OCI-LY7 (cell line): ENCODE measurements at regions not wholly inside any gene's neighbourhood (a gene's known extent, or its start where the extent isn't known, plus 50 kb on each side); places are given as distances from the start of the nearest gene placed in this dataset.

Source experiments
- BruUV-seq: library from RNA; stranded (reverse); fragments of 400-500 nt; replicated peaks from 2 replicates; lab custom pipeline; 2021; lab: Mats Ljungman, UMichigan
- CTCF ChIA-PET: fragments of 300-600 bp; sonication (Branson Sonifier 250); formaldehyde crosslinking; loops from one replicate; lab custom pipeline; 2022; ENCODE audit warnings: antibody characterized with exemption; ENCODE audit not compliant: unreplicated experiment; lab: Charles Lee
- POLR2A ChIA-PET: fragments of 300-600 bp; sonication (Branson Sonifier 250); formaldehyde crosslinking; loops from one replicate; lab custom pipeline; 2022; ENCODE audit warnings: antibody characterized with exemption; lab: Charles Lee
- DNase-seq: peaks from one replicate; pipeline ENCODE4 v3.0.0-alpha.2; 2015; ENCODE audit warnings: low spot score
- H2AFZ ChIP-seq: fragments of 200-600 bp; sonication (generic), shearing (Covaris generic); 2 replicates; pipeline ENCODE4 v1.6.1; 2014; ENCODE audit warnings: mild to moderate bottlenecking, antibody characterized with exemption, low read length, moderate library complexity
- H3K27ac ChIP-seq: fragments of 200-600 bp; sonication (generic); 2 replicates; pipeline ENCODE4 v1.5.1; 2014; ENCODE audit warnings: mixed run types, low read depth, mild to moderate bottlenecking, moderate library complexity, low read length, inconsistent platforms; ENCODE audit not compliant: poor library complexity, severe bottlenecking
- H3K36me3 ChIP-seq: fragments of 200-600 bp; sonication (generic); 2 replicates; pipeline ENCODE4 v1.6.1; 2014; ENCODE audit warnings: mild to moderate bottlenecking, antibody characterized with exemption, low read length, moderate library complexity, mixed read lengths; ENCODE audit not compliant: insufficient read depth
- H3K4me1 ChIP-seq: fragments of 200-600 bp; sonication (generic); 2 replicates; pipeline ENCODE4 v1.5.1; 2014; ENCODE audit warnings: mild to moderate bottlenecking, low read length; ENCODE audit not compliant: insufficient read depth, poor library complexity, severe bottlenecking
- H3K4me2 ChIP-seq: fragments of 200-600 bp; sonication (generic); 2 replicates; pipeline ENCODE4 v1.6.1; 2014; ENCODE audit warnings: mild to moderate bottlenecking, low read length
- H3K4me3 ChIP-seq: fragments of 200-600 bp; sonication (generic); 2 replicates; pipeline ENCODE4 v1.5.1; 2014; ENCODE audit warnings: mild to moderate bottlenecking, low read depth, low read length; ENCODE audit not compliant: poor library complexity, severe bottlenecking
- H3K79me2 ChIP-seq: fragments of 200-600 bp; sonication (generic); 2 replicates; pipeline ENCODE4 v1.6.1; 2016; ENCODE audit warnings: low read depth, mild to moderate bottlenecking, low read length, moderate library complexity, mixed read lengths; ENCODE audit not compliant: insufficient read depth
- H3K9me2 ChIP-seq: fragments of 200-600 bp; sonication (generic); 2 replicates; pipeline ENCODE4 v1.6.1; 2016; ENCODE audit warnings: mild to moderate bottlenecking, low read length, mixed read lengths; ENCODE audit not compliant: insufficient read depth
- H3K9me3 ChIP-seq: fragments of 200-600 bp; sonication (generic); 2 replicates; pipeline ENCODE4 v1.6.1; 2014; ENCODE audit warnings: mild to moderate bottlenecking, mixed run types, low read length, mixed read lengths
- H4K20me1 ChIP-seq: fragments of 200-600 bp; sonication (generic); 2 replicates; pipeline ENCODE4 v1.6.1; 2014; ENCODE audit warnings: mild to moderate bottlenecking, antibody characterized with exemption, low read length, moderate library complexity, mixed read lengths; ENCODE audit not compliant: insufficient read depth
- CTCF ChIP-seq: fragments of 200-600 bp; sonication (generic); conservative IDR thresholded peaks from 2 replicates; pipeline ENCODE4 v1.5.1; 2014; ENCODE audit warnings: mild to moderate bottlenecking, antibody characterized with exemption, low read length, moderate library complexity, mixed read lengths
- EZH2phosphoT487 ChIP-seq: fragments of 200-600 bp; sonication (generic); IDR thresholded peaks from 2 replicates; pipeline ENCODE4 v1.6.1; 2018; ENCODE audit warnings: low read depth, borderline replicate concordance, mild to moderate bottlenecking, mixed run types, antibody characterized with exemption, low read length, moderate library complexity, mixed read lengths
- intact Hi-C: fragments of 100-400 bp; cut with micrococcal nuclease; formaldehyde crosslinking; loops from one replicate; pipeline ENCODE4 v1.10.0; 2022; ENCODE audit not compliant: unreplicated experiment

DNA sequence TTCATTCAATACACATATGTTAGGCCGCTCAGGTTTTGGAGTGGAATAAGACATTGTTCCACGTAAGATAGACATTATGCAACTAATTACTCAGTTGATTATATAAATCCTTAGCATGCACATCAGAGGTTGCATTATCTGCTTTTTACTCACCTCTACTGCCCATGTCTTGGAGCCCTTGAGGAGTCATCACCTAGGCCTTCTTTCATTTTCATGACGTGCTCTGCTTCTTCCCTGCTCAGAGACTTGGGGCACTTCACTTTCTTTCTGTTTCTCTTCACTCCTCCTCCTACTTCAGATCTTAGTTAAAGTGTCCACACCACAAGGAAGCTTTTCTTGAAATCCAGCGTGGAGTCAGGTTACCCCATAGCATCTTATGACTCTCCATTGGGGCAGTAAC is 241.1 kb downstream of the TLR4 start:
- Histone ChIP-seq H3K36me3 (no peaks in the 10 kb centered on the region), H3K4me1 (no peaks in the 10 kb centered on the region), H4K20me1 (no peaks in the 10 kb centered on the region), H3K4me2 (no peak overlapping the region), H3K27ac (no peak overlapping the region), H3K9me2 (no peaks in the 10 kb centered on the region), H3K79me2 (no peaks in the 10 kb centered on the region), H3K9me3 (no peaks in the 10 kb centered on the region), H3K4me3 (no peak overlapping the region), H2AFZ (no peak overlapping the region)
- no TSS peak for BruUV-seq
- CTCF ChIA-PET = interaction anchor here (1.0 kb wide), 1 partner anchor 9 kb away, joined by 3 read pairs; no protein-coding TSS in a partner anchor
- TF ChIP-seq CTCF = no peak
- TF ChIP-seq EZH2phosphoT487 = no peak
- POLR2A ChIA-PET = interaction anchor here (1.0 kb wide), 2 partner anchors 8 to 59 kb away, joined by 3 to 8 read pairs; no protein-coding TSS in a partner anchor
- no peak for DNase-seq
- intact Hi-C loops = no loop called here

- Histone ChIP-seq H3K9me2 (no peaks in the 10 kb centered on the region), H3K36me3 (no peaks in the 10 kb centered on the region), H2AFZ (no peak overlapping the region), H3K4me3 (no peak overlapping the region), H4K20me1 (no peaks in the 10 kb centered on the region), H3K4me2 (no peak overlapping the region), H3K9me3 (no peaks in the 10 kb centered on the region), H3K4me1 (no peaks in the 10 kb centered on the region), H3K79me2 (no peaks in the 10 kb centered on the region), H3K27ac (no peak overlapping the region)
- TF ChIP-seq EZH2phosphoT487 (no peak), CTCF (no peak)
- CTCF ChIA-PET = no interaction called here
- no peak for DNase-seq
- POLR2A ChIA-PET = interaction anchor here (1.1 kb wide), 1 partner anchor 15 kb away, joined by 3 read pairs; no protein-coding TSS in a partner anchor
- no TSS peak for BruUV-seq
- intact Hi-C loops = no loop called here
These were observed 246.9 kb downstream of the TLR4 start for GRCh38 chr9:117951127-117951526.

DNA sequence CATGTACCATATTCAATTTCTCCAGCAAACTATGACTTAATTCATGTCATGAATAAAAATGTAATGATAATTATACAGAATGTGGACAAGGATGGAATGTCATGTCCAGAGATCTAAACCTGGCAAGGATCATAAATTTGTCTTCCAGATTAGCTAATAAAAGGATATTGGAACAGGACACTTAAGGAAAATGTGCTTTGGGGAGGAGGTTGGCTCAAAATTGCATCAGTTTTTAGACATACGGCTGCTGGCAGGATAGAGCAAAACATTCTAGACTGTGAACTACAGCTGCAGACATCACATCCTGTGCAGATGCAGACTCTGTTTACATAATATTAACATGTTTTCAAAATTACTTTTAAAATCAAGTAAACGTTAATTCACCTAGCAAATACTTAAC is 248.4 kb downstream of the TLR4 start:
- H3K79me2 ChIP-seq = no peaks in the 10 kb centered on the region
- no peak overlapping the region for H3K4me3 ChIP-seq
- no peaks in the 10 kb centered on the region for H3K4me1 ChIP-seq
- no TSS peak for BruUV-seq
- H4K20me1 ChIP-seq = no peaks in the 10 kb centered on the region
- no peak for DNase-seq
- H3K4me2 ChIP-seq = no peak overlapping the region
- H3K36me3 ChIP-seq = no peaks in the 10 kb centered on the region
- ChIA-PET CTCF (no interaction called here), POLR2A (interaction anchor here (0.6 to 1.2 kb wide), 3 partner anchors 9 to 64 kb away, joined by 3 read pairs; no protein-coding TSS in a partner anchor)
- H3K27ac ChIP-seq = no peak overlapping the region
- no peak overlapping the region for H2AFZ ChIP-seq
- no peak for TF ChIP-seq EZH2phosphoT487
- intact Hi-C loops = no loop called here
- H3K9me3 ChIP-seq = no peaks in the 10 kb centered on the region
- no peaks in the 10 kb centered on the region for H3K9me2 ChIP-seq
